ENCODE measurements at regions not wholly inside any gene's neighbourhood (a gene's known extent, or its start where the extent isn't known, plus 50 kb on each side); places are given as distances from the start of the nearest gene placed in this dataset.

DNA sequence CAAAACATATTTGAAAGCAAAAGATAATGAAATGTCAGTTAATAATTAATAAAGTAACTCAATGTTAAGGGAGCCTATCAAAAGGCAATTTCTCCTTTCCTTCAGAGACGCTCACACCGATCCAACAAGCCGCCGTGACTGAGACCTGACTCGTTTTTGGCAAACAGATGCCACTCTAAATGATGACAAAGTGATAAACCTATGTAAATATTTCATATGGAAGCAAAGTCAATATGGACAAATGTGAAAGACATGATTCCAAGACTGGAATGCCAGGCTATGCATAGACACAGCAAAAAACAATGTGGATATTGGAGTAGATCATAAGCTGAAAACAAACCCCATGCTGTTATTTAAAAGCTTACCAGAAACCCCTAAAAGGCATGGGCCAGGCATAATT is 137.2 kb upstream of the SUCLG2 start:
- no peak for DNase-seq

- peak; percentile 5 for DNase-seq
Measured at GRCh38 chr3:67790043-67790442, 135.6 kb upstream of the SUCLG2 start.

- no peak for DNase-seq
Measured at GRCh38 chr3:67788396-67788795, 134.0 kb upstream of the SUCLG2 start.

DNA sequence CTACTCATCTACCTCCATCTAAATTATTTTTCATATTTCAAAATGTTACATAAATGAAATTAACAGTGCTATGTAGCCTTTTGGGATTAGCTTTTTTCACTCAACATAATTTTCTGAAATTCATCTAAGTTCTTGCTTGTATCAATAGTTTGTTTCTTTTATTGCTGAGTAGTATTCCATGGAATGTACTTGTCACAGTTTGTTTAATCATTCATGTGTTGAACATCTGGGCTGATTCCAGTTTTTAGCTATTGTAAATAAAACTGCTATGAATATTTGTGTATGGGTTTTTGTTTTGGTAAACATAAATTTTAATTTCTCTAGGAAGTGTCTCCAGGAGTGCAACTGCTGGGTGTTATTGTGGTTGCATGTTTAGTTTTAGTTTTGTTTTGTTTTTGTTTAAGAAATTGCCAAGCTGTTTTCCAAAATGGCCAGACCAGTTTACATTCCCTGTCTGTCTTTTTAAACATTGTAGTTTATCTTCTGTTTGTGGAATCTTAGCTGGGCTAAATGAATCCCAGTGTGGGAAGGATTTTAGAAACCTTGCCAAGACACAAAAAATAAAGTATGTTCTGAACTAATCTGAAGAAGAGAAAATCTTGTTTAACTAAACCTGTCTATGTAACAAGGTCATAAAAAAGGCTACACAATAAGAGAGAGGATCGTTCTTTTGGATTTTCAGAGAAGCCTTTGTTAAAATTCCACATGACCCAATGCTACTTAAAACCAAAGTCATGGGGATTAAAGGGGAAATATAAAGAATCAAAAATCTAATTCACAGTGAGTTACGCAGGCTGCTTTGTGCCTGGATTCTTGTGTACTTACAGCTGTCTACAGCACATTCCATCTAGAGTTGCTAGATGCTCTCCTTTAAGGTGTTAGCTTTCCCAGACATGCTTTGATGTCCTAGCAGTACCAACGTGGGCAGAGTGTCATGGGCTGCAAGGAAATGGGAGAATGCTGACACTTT is 129.2 kb upstream of the SUCLG2 start:
- no peak for DNase-seq

GRCh38 chr3:67781871-67782270 is 127.5 kb upstream of the SUCLG2 start:
- DNase-seq = no peak

- no peak for DNase-seq
Measured at GRCh38 chr3:67781218-67781617, 126.8 kb upstream of the SUCLG2 start.

GRCh38 chr3:67774676-67775075 is 120.3 kb upstream of the SUCLG2 start:
- DNase-seq = no peak

- no peak for DNase-seq
Measured at GRCh38 chr3:67765575-67765974, 111.2 kb upstream of the SUCLG2 start.

- DNase-seq = no peak
Measured at GRCh38 chr3:67745296-67745695, 90.9 kb upstream of the SUCLG2 start.

- DNase-seq = no peak
Measured at GRCh38 chr3:67744699-67745098, 90.3 kb upstream of the SUCLG2 start.

GRCh38 chr3:67739851-67740250 is 85.4 kb upstream of the SUCLG2 start:
- no peak for DNase-seq

GRCh38 chr3:67737906-67738865 is 83.8 kb upstream of the SUCLG2 start:
- DNase-seq = no peak

GRCh38 chr3:67737140-67737539 is 82.7 kb upstream of the SUCLG2 start:
- no peak for DNase-seq

- DNase-seq = no peak
Measured at GRCh38 chr3:67733269-67733950, 79.0 kb upstream of the SUCLG2 start.

GRCh38 chr3:67724434-67724833 is 70.0 kb upstream of the SUCLG2 start:
- no peak for DNase-seq

DNA sequence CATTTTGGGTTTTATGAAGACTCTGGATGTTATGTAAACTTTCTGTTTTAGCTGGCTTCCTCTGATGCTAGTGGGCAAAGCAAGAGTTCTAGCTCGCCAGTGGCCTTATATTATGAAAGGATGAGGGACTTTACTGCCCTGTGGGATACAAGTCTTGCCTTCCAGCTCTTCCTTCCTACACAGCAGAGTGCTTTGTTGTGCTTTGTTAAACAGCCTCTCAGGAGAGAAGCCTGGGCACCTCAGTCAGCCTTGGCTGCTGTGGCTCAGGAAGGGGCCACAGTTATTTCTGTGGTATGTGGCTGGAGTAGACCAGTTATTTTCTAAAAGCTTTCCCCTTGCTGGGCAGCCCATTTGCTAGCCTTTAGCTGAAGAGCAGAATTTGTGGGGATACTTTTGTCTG is 69.5 kb upstream of the SUCLG2 start:
- no peak for DNase-seq

GRCh38 chr3:67719333-67719732 is 64.9 kb upstream of the SUCLG2 start:
- DNase-seq = no peak

GRCh38 chr3:67715971-67716370 is 61.6 kb upstream of the SUCLG2 start:
- no peak for DNase-seq

DNA sequence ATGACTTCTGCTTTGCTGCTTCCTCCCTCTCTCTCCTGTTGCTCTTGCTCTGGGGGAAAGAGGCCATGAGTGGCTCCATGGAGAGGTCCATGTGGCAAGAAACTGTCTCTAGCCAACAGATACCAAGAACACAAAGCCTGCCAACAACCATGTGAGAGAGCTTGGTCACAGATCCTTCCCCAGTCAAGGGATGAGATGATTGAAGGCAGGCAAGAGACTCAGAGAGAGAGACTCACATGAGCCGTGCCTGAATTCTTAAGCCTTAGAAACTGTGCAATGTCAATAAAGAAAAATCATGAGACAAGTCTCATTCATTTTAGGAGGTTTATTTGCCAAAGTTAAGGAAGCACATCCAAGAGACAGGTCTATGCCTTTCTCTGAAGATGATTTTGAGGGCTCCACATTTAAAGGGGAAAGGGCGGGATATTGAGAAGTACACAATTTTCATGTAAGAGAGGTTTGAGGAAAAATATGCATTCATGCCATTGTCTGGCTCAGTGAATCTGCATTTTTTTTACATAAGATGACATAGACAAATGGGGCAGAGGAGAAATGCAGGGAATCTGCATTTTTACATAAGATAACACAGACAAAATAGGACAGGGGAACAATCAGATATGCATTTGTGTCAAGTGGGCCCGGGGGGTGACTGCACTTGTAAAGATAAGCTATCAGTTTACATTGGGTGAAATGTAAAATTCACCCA is 59.5 kb upstream of the SUCLG2 start:
- DNase-seq = no peak

- no peak for DNase-seq
Measured at GRCh38 chr3:67712259-67712658, 57.8 kb upstream of the SUCLG2 start.

DNA sequence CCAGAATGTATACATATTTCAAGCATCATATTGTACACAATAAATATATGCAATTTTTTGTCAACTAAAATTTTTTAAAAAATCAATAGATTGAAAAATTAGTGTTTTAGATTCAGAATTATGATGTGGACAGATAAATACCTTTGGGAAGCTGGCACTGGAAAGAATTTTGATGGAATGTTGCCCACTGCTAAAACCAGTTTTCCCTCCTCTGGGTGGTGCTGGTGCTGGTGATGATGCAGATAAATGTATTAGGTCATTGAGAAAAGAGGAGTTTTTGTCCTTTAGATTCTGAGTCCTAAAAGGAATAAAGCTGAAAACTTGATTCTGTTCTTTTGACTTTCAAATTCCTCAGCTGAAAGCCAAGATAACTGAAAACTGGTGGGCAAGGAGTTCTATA is 56.0 kb upstream of the SUCLG2 start:
- no peak for DNase-seq

Data from renal pelvis (tissue), 1 donor.